IMR-90 (cell line): ENCODE measurements at regions not wholly inside any gene's neighbourhood (a gene's known extent, or its start where the extent isn't known, plus 50 kb on each side); places are given as distances from the start of the nearest gene placed in this dataset.

Experiments used
- ATAC-seq: fragments of 200-7000 bp; cut with Tn5 transposase; 2 replicates; pipeline ENCODE4 v1.9.1; 2020; ENCODE audit warnings: low read depth, mild to moderate bottlenecking, moderate library complexity
- BruUV-seq: library from RNA; stranded (reverse); fragments of 400-500 nt; replicated peaks from 2 replicates; lab custom pipeline; 2021; lab: Mats Ljungman, UMichigan
- CTCF ChIA-PET: fragments of 300-600 bp; formaldehyde crosslinking; extraction: SDS; loops from one replicate; lab custom pipeline; 2021; ENCODE audit warnings: antibody characterized with exemption; lab: Yijun Ruan, JAX
- POLR2A ChIA-PET: fragments of 300-600 bp; sonication (Branson Sonifier 250); formaldehyde crosslinking; loops from one replicate; lab custom pipeline; 2022; ENCODE audit warnings: antibody characterized with exemption; ENCODE audit not compliant: unreplicated experiment; lab: Charles Lee
- DNase-seq: peaks from one replicate; pipeline ENCODE4 v3.0.0; 2013
- H2AFZ ChIP-seq: replicated peaks from 2 replicates; pipeline ENCODE3; 2013; ENCODE audit warnings: low read length, mild to moderate bottlenecking; ENCODE audit not compliant: poor library complexity
- H2AK5ac ChIP-seq: 2 replicates; pipeline ENCODE4 v1.6.1; 2013; ENCODE audit warnings: low read depth, low read length, inconsistent platforms
- H2AK9ac ChIP-seq: replicated peaks from 2 replicates; pipeline ENCODE3; 2013; ENCODE audit warnings: mild to moderate bottlenecking, low read depth, low read length, moderate library complexity; ENCODE audit not compliant: poor library complexity
- H2BK120ac ChIP-seq: 2 replicates; pipeline ENCODE4 v1.6.1; 2013; ENCODE audit warnings: low read depth, low read length, inconsistent platforms
- H2BK15ac ChIP-seq: 3 replicates; pipeline ENCODE4 v1.6.1; 2013; ENCODE audit warnings: low read depth, low read length, inconsistent platforms
- H2BK20ac ChIP-seq: 2 replicates; pipeline ENCODE4 v1.6.1; 2013; ENCODE audit warnings: low read depth, mild to moderate bottlenecking, inconsistent platforms, low read length, moderate library complexity
- H2BK5ac ChIP-seq: 2 replicates; pipeline ENCODE4 v1.6.1; 2013; ENCODE audit warnings: mild to moderate bottlenecking, low read depth, low read length, inconsistent platforms; ENCODE audit not compliant: poor library complexity, severe bottlenecking
- H3K14ac ChIP-seq: replicated peaks from 2 replicates; pipeline ENCODE4 v1.6.1; 2013; ENCODE audit warnings: low read depth, low read length, inconsistent platforms
- H3K18ac ChIP-seq: 2 replicates; pipeline ENCODE4 v1.6.1; 2013; ENCODE audit warnings: low read depth, low read length, control low read depth
- H3K23ac ChIP-seq: 2 replicates; pipeline ENCODE4 v1.6.1; 2013; ENCODE audit warnings: low read depth, low read length, inconsistent platforms
- H3K27ac ChIP-seq: 2 replicates; pipeline ENCODE4 v1.5.1; 2013; ENCODE audit warnings: mild to moderate bottlenecking, control low read depth, low read length; ENCODE audit not compliant: insufficient read depth
- H3K27me3 ChIP-seq: 2 replicates; pipeline ENCODE4 v1.6.1; 2013; ENCODE audit warnings: low read length; ENCODE audit not compliant: control insufficient read depth, insufficient read depth
- H3K36me3 ChIP-seq: 2 replicates; pipeline ENCODE4 v1.6.1; 2013; ENCODE audit warnings: low read length, mixed read lengths; ENCODE audit not compliant: control insufficient read depth, insufficient read depth
- H3K4ac ChIP-seq: 2 replicates; pipeline ENCODE4 v1.6.1; 2013; ENCODE audit warnings: low read depth, low read length, inconsistent platforms
- H3K4me1 ChIP-seq: 2 replicates; pipeline ENCODE4 v1.6.1; 2013; ENCODE audit warnings: low read length, mixed read lengths; ENCODE audit not compliant: control insufficient read depth, insufficient read depth
- H3K4me2 ChIP-seq: 2 replicates; pipeline ENCODE4 v1.6.1; 2013; ENCODE audit warnings: low read depth, mild to moderate bottlenecking, control low read depth, low read length, moderate library complexity
- H3K4me3 ChIP-seq: 2 replicates; pipeline ENCODE4 v1.5.1; 2013; ENCODE audit warnings: low read depth, mild to moderate bottlenecking, control low read depth, low read length, moderate library complexity; ENCODE audit not compliant: insufficient read depth
- H3K56ac ChIP-seq: 2 replicates; pipeline ENCODE4 v1.6.1; 2013; ENCODE audit warnings: low read length, inconsistent platforms; ENCODE audit not compliant: insufficient read depth; ENCODE audit errors: extremely low read depth
- H3K79me1 ChIP-seq, 2 experiments: 2 replicates each; pipeline ENCODE4 v1.6.1; 2013; ENCODE audit warnings: low read length in 2 of 2, inconsistent platforms in 1 of 2, low read depth in 1 of 2
- H3K9ac ChIP-seq: 2 replicates; pipeline ENCODE4 v1.6.1; 2013; ENCODE audit warnings: low read depth, low read length, control low read depth
- H3K9me1 ChIP-seq: 2 replicates; pipeline ENCODE4 v1.6.1; 2013; ENCODE audit warnings: low read length, inconsistent platforms; ENCODE audit not compliant: insufficient read depth
- H3K9me3 ChIP-seq: 2 replicates; pipeline ENCODE4 v1.6.1; 2013; ENCODE audit warnings: low read length; ENCODE audit not compliant: control insufficient read depth, insufficient read depth
- H4K20me1 ChIP-seq: 2 replicates; pipeline ENCODE4 v1.6.1; 2013; ENCODE audit warnings: low read length, inconsistent platforms; ENCODE audit not compliant: insufficient read depth
- H4K5ac ChIP-seq: 2 replicates; pipeline ENCODE4 v1.6.1; 2013; ENCODE audit warnings: mild to moderate bottlenecking, low read depth, low read length, control low read depth
- H4K8ac ChIP-seq, 2 experiments: 2 replicates each; pipeline ENCODE4 v1.6.1; 2013; ENCODE audit warnings: low read depth in 2 of 2, low read length in 2 of 2, control low read depth in 1 of 2, inconsistent platforms in 1 of 2
- H4K91ac ChIP-seq: 2 replicates; pipeline ENCODE4 v1.6.1; 2013; ENCODE audit warnings: low read depth, low read length, inconsistent platforms; ENCODE audit not compliant: insufficient read depth
- BHLHE40 ChIP-seq: fragments of 150-350 bp; IDR thresholded peaks from 2 replicates; pipeline ENCODE4 v1.6.1; 2016; ENCODE audit warnings: mild to moderate bottlenecking, low read depth, low read length
- FOS ChIP-seq: fragments of 150-350 bp; IDR thresholded peaks from 2 replicates; pipeline ENCODE4 v1.6.1; 2016; ENCODE audit warnings: low read depth, low read length
- MAFK ChIP-seq: IDR thresholded peaks from 2 replicates; pipeline ENCODE4 v1.6.1; 2012; ENCODE audit warnings: low read depth, low read length, improper control_type of control experiment
- MAZ ChIP-seq: IDR thresholded peaks from 2 replicates; pipeline ENCODE4 v1.6.1; 2012; ENCODE audit warnings: low read depth, mild to moderate bottlenecking, low read length, improper control_type of control experiment, moderate library complexity, borderline replicate concordance
- MXI1 ChIP-seq: IDR thresholded peaks from 2 replicates; pipeline ENCODE4 v1.6.1; 2012; ENCODE audit warnings: low read depth, mild to moderate bottlenecking, low read length, moderate library complexity, borderline replicate concordance
- NFE2L2 ChIP-seq: fragments of 150-350 bp; IDR thresholded peaks from 2 replicates; pipeline ENCODE4 v1.6.1; 2016; ENCODE audit warnings: low read depth, mild to moderate bottlenecking, low read length
- RAD21 ChIP-seq: IDR thresholded peaks from 2 replicates; pipeline ENCODE4 v1.6.1; 2012; ENCODE audit warnings: low read length, improper control_type of control experiment
- RFX5 ChIP-seq: IDR thresholded peaks from 2 replicates; pipeline ENCODE4 v1.8.0; 2012; ENCODE audit warnings: low read depth, mild to moderate bottlenecking, low read length, moderate library complexity
- WGBS, 2 experiments: methylation state at CpG; one replicate each; pipeline versions ENCODE4 v1.1.5 to v1.1.7; 2013; ENCODE audit warnings: missing lambda C conversion rate in 2 of 2; ENCODE audit not compliant: insufficient read length in 1 of 2; ENCODE audit errors: extremely low coverage in 2 of 2; 5-methylcytosine and 5-hydroxymethylcytosine counted together
- dilution Hi-C: fragments of 300-500 bp; cut with HindIII; formaldehyde crosslinking; loops from one replicate; pipeline ENCODE4 v1.14.3; 2018; ENCODE audit warnings: low sequenced_read_pairs; ENCODE audit not compliant: unreplicated experiment
- in situ Hi-C: fragments of 300-500 bp; cut with MboI; formaldehyde crosslinking; loops from 3 replicates; pipeline ENCODE4 v1.14.3; 2019; ENCODE audit warnings: low sequenced_read_pairs, inconsistent platforms, mixed read lengths
- intact Hi-C: fragments of 100-400 bp; cut with micrococcal nuclease; formaldehyde crosslinking; loops from 2 replicates; pipeline ENCODE4 v1.10.0; 2022
- TF ChIP-seq, protein P1 (sequence below): fragments of 150-350 bp; IDR thresholded peaks from 2 replicates; pipeline ENCODE4 v1.6.1; 2017; ENCODE audit warnings: mild to moderate bottlenecking, antibody characterized with exemption, low read length, low read depth
- TF ChIP-seq, protein P2 (sequence below): conservative IDR thresholded peaks from 2 replicates; pipeline ENCODE4 v1.5.1; 2012; ENCODE audit warnings: mild to moderate bottlenecking, low read depth, low read length, improper control_type of control experiment

DNA sequence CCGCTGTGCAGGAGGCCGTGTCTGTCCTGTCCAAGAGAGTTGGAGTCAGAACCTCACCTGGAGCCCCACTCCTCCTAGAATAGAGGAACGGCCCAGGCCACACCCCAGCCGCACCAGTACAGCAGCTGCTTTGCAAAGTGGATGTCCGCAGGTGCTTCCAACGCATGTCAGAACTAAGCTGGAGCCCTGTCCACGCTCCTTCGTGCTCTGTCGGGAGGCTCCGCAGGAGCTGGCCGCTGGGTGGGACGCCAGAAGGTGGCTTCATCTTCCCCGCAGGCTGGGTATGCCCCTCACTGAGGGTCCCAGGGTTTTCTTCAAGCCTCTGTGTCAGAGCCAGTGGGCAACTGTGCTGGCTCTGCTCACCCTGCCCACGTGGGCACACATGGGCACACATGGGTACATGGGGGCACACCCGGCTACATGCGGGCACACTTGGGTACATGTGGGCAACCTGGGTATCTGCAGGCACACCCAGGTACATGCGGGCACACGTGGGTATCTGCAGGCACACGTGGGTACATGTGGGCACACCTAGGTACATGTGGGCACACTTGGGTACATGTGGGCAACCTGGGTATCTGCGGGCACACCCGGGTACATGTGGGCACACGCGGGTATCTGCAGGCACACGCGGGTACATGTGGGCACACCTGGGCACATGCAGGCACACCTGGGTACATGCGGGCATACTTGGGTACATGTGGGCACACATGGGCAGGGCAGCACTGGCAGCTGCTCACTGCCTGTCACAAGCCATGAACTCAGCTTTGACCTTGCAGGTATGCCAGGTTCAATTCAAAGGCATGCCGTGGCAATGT, 67.1 kb upstream of the CTDP1 start (continued):
- no peak for TF ChIP-seq NFE2L2

DNA sequence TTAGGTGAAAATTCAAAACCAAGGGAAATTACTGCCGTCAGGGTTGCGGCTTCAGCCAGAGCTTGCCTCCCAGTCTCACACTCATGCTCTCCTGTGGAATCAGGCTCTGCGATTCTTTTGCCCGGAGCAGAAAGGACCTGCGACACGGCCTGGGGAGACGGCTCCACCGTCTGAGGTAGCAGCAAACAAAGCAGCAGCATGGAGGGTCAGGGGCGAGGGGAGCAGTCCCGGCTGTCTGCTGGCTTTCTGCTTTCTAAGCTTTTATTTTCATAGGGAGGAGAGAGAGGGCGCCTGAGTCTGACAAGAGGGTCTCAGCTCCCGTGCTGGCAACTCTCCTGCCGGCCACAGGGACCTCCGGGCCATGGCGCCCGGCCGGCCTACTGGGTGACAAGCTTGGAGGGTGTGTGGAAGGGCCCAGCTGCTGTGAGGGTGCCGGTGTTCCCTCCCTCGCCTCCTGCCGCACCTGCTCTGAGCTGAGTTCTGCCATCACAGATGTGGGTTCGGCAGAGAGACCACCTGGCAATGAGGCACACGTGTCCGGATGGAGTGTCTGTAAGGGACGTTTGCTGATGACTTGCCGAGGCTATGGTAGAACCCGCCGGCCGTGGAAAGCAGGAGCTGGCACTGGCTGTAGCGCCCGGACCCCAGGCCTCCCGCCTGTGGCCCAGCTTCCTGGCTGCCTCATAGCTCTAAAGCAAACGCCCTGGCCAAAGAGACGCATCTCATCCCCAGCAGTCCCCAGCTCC, 66.2 kb upstream of the CTDP1 start:
- no peak overlapping the region for H4K8ac ChIP-seq
- no peak overlapping the region for H2BK5ac ChIP-seq
- no peak overlapping the region for H2AK5ac ChIP-seq
- no peak overlapping the region for H3K56ac ChIP-seq
- CTCF ChIA-PET: no interaction called here
- no peaks in the 10 kb centered on the region; the same call in 1 of the 2 replicates for H3K9me1 ChIP-seq
- H3K79me1 ChIP-seq: no peaks in the 10 kb centered on the region
- intact Hi-C loops: no loop called here
- dilution Hi-C loops: no loop called here
- H2BK20ac ChIP-seq: no peak overlapping the region
- 84% methylated on average over 17 of the region's 33 CpGs; no CpG with 5 or more reads in 1 of the 2 experiments for WGBS, 2 experiments
- BruUV-seq: no TSS peak
- no peaks in the 10 kb centered on the region for H3K36me3 ChIP-seq
- 0 out of 2 replicates have a peak, but pooled peaks cover 2% of the 10 kb centered on the region for H3K9me3 ChIP-seq
- H3K4me2 ChIP-seq: no peak overlapping the region
- no peak overlapping the region for H3K4me3 ChIP-seq
- H3K27me3 ChIP-seq: peaks cover 8% of the 10 kb centered on the region; the same call in 1 of the 2 replicates
- H3K4me1 ChIP-seq: peaks cover 9% of the 10 kb centered on the region
- no peak for DNase-seq
- H2AK9ac ChIP-seq: no peak overlapping the region
- in situ Hi-C loops: no loop called here
- H3K4ac ChIP-seq: no peak overlapping the region
- no peak for ATAC-seq
- H2BK15ac ChIP-seq: no peak overlapping the region
- H2BK120ac ChIP-seq: no peak overlapping the region
- POLR2A ChIA-PET: no interaction called here
- no peak overlapping the region for H4K5ac ChIP-seq
- H2AFZ ChIP-seq: no peak overlapping the region
- H4K20me1 ChIP-seq: no peaks in the 10 kb centered on the region; the same call in 1 of the 2 replicates
- no peak overlapping the region for H3K27ac ChIP-seq
- no peak overlapping the region for H3K18ac ChIP-seq
- no peak overlapping the region for H3K23ac ChIP-seq
- no peak overlapping the region for H3K9ac ChIP-seq
- no peak overlapping the region for H3K14ac ChIP-seq
- H4K91ac ChIP-seq: no peak overlapping the region
- TF ChIP-seq FOS: no peak
- no peak for TF ChIP-seq RAD21
- TF ChIP-seq, protein P1, sequence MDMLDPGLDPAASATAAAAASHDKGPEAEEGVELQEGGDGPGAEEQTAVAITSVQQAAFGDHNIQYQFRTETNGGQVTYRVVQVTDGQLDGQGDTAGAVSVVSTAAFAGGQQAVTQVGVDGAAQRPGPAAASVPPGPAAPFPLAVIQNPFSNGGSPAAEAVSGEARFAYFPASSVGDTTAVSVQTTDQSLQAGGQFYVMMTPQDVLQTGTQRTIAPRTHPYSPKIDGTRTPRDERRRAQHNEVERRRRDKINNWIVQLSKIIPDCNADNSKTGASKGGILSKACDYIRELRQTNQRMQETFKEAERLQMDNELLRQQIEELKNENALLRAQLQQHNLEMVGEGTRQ: no peak
- no peak for TF ChIP-seq RFX5
- no peak for TF ChIP-seq BHLHE40
- TF ChIP-seq, protein P2, sequence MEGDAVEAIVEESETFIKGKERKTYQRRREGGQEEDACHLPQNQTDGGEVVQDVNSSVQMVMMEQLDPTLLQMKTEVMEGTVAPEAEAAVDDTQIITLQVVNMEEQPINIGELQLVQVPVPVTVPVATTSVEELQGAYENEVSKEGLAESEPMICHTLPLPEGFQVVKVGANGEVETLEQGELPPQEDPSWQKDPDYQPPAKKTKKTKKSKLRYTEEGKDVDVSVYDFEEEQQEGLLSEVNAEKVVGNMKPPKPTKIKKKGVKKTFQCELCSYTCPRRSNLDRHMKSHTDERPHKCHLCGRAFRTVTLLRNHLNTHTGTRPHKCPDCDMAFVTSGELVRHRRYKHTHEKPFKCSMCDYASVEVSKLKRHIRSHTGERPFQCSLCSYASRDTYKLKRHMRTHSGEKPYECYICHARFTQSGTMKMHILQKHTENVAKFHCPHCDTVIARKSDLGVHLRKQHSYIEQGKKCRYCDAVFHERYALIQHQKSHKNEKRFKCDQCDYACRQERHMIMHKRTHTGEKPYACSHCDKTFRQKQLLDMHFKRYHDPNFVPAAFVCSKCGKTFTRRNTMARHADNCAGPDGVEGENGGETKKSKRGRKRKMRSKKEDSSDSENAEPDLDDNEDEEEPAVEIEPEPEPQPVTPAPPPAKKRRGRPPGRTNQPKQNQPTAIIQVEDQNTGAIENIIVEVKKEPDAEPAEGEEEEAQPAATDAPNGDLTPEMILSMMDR: no peak
- no peak for TF ChIP-seq MAZ
- no peak for TF ChIP-seq MXI1
- TF ChIP-seq NFE2L2: no peak
- no peak for TF ChIP-seq MAFK
